Osteocyte (in vitro differentiated cells): ENCODE measurements at regions not wholly inside any gene's neighbourhood (a gene's known extent, or its start where the extent isn't known, plus 50 kb on each side); places are given as distances from the start of the nearest gene placed in this dataset.

Experiments used
- DNase-seq: peaks from one replicate; pipeline ENCODE4 v3.0.0; 2021; ENCODE audit warnings: mixed read lengths; ENCODE audit not compliant: unreplicated experiment; ENCODE audit errors: extremely low spot score
- H3K27ac Mint-ChIP-seq: one replicate; pipeline ENCODE4 v1.8.0; 2021; ENCODE audit warnings: mild to moderate bottlenecking, mixed read lengths; ENCODE audit not compliant: unreplicated experiment
- H3K27me3 Mint-ChIP-seq: one replicate; pipeline ENCODE4 v1.8.0; 2021; ENCODE audit warnings: mixed read lengths; ENCODE audit not compliant: unreplicated experiment
- H3K36me3 Mint-ChIP-seq: one replicate; pipeline ENCODE4 v1.8.0; 2021; ENCODE audit warnings: mixed read lengths; ENCODE audit not compliant: unreplicated experiment
- H3K4me1 Mint-ChIP-seq: one replicate; pipeline ENCODE4 v1.8.0; 2021; ENCODE audit warnings: mixed read lengths; ENCODE audit not compliant: unreplicated experiment
- H3K4me3 Mint-ChIP-seq: one replicate; pipeline ENCODE4 v1.8.0; 2021; ENCODE audit warnings: mild to moderate bottlenecking, moderate library complexity, mixed read lengths; ENCODE audit not compliant: unreplicated experiment
- H3K9me3 Mint-ChIP-seq: one replicate; pipeline ENCODE4 v1.8.0; 2021; ENCODE audit warnings: mixed read lengths; ENCODE audit not compliant: unreplicated experiment
- TF ChIP-seq, protein P1 (sequence below): fragments of 200-600 bp; sonication (generic); IDR thresholded peaks from 2 replicates; pipeline ENCODE4 v1.5.0; 2021; ENCODE audit warnings: antibody characterized with exemption, mild to moderate bottlenecking, moderate library complexity

DNA sequence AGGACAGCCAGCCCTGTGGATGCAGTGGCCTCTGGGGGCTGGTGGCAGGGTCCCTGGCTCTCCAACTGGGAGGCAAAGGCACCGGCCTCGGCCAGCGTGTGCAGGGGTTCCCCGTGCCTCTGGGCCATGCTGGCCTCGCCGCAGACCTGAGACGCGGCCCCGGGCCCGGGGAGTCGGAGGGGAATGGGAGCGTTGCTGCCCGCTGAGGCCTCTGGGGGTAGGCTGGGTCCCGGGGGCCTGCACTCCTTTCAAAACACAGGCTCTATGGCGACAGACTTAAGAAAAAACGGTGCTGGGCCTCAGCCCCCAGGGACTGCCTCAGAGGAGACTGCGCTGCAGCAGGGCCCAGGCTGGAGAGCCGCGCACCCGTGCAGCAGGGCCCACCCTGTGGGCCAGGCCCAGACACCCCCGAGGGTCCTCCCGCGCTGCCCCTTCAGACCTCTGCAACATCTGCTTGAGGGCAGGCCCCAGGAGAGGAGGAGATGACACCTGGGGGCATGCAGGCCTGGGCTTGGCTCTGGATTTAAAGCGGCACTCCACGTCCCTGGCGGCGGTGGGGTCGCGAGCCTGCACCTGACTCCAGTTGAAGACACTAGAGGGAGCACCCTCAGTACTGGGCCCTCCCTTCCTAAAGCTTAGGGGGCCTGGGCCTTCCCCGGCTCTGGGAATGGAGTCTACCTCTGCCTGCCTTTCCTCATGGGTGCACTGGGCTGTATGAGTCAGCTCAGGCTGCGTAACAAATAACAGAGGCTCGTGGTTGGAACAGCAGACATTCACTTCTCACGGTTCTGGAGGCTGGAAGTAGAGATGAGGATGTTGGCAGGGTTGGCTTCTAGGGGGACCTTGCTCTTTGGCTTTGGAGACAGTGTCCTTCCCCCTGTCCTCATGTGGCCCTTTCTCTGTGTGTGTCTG, 117.4 kb upstream of the RPS6KA2 start:
- no peaks in the 10 kb centered on the region for H3K36me3 Mint-ChIP-seq
- TF ChIP-seq, protein P1, sequence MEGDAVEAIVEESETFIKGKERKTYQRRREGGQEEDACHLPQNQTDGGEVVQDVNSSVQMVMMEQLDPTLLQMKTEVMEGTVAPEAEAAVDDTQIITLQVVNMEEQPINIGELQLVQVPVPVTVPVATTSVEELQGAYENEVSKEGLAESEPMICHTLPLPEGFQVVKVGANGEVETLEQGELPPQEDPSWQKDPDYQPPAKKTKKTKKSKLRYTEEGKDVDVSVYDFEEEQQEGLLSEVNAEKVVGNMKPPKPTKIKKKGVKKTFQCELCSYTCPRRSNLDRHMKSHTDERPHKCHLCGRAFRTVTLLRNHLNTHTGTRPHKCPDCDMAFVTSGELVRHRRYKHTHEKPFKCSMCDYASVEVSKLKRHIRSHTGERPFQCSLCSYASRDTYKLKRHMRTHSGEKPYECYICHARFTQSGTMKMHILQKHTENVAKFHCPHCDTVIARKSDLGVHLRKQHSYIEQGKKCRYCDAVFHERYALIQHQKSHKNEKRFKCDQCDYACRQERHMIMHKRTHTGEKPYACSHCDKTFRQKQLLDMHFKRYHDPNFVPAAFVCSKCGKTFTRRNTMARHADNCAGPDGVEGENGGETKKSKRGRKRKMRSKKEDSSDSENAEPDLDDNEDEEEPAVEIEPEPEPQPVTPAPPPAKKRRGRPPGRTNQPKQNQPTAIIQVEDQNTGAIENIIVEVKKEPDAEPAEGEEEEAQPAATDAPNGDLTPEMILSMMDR: no peak
- no peak overlapping the region for H3K27ac Mint-ChIP-seq
- no peak overlapping the region for H3K4me3 Mint-ChIP-seq
- H3K27me3 Mint-ChIP-seq: no peaks in the 10 kb centered on the region
- H3K9me3 Mint-ChIP-seq: no peaks in the 10 kb centered on the region
- peak; percentile 81 for DNase-seq
- peaks cover 29% of the 10 kb centered on the region for H3K4me1 Mint-ChIP-seq

DNA sequence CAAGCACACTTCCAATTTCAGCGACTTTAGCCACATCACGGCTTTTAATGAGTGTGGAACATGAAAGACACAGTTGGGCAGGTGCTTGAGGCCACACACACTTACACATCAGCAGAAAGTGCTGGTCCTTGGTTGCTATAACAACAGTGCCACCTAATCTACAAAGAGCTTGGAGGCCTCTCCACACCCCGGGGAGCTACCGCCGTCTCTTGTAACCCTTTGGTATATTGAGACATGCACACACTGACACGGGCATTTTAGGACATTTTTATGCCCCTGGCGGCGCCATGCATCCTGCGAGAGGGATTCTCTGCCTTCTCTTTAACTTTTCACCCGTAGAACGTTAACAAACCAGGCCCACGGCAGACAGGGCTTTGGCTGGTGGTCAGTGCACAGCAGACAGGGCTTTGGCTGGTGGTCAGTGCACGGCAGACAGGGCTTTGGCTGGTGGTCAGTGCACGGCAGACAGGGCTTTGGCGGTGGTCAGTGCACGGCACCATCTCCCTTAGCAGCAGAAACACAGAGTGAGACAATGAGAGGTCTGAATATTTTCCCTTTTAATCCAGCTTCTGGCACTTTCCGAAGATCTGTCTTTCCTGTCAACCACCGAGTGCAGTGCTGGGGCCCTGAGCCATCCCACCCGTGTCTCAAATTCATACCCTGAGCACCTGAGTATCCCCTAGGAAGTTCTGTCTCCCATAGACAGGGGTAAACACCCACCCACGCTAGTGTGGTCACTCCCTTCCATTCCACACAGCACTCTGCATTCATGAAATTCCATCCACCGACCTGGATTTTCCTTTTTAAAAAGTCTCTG, 116.6 kb upstream of the RPS6KA2 start:
- Mint-ChIP-seq H3K36me3 (no peaks in the 10 kb centered on the region), H3K4me3 (no peak overlapping the region), H3K27ac (no peak overlapping the region), H3K4me1 (peaks cover 35% of the 10 kb centered on the region), H3K27me3 (no peaks in the 10 kb centered on the region), H3K9me3 (no peaks in the 10 kb centered on the region)
- TF ChIP-seq, protein P1: no peak
- DNase-seq: peak; percentile 75

GRCh38 chr6:166742981-166743380, 115.9 kb upstream of the RPS6KA2 start:
- Mint-ChIP-seq H3K36me3 (no peaks in the 10 kb centered on the region), H3K4me1 (peaks cover 35% of the 10 kb centered on the region), H3K4me3 (no peak overlapping the region), H3K27ac (no peak overlapping the region), H3K27me3 (no peaks in the 10 kb centered on the region), H3K9me3 (no peaks in the 10 kb centered on the region)
- peak; percentile 53 for DNase-seq
- TF ChIP-seq, protein P1: no peak

DNA sequence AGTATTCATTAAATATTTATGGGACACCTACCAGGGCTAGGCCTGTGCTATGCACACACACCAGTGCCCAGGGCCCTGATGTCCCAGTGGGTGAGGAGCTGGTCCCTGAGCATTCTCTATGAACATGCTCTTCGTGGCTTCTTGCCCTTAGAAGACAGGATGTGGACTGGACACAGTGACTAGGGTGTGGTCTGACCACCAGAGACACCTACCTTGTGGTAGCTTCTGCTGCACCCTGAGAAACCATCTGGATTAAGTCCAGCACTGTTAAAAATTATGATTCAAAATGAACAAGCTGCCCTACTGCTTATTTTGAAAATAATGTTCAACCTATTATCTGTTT, 112.9 kb upstream of the RPS6KA2 start:
- Mint-ChIP-seq H3K36me3 (no peaks in the 10 kb centered on the region), H3K27me3 (no peaks in the 10 kb centered on the region), H3K27ac (peak overlapping the region; percentile 14), H3K4me3 (no peak overlapping the region), H3K4me1 (peaks cover 42% of the 10 kb centered on the region), H3K9me3 (no peaks in the 10 kb centered on the region)
- DNase-seq: no peak
- TF ChIP-seq, protein P1: no peak
